Gastroesophageal sphincter (tissue), 3 donors: ENCODE measurements at regions not wholly inside any gene's neighbourhood (a gene's known extent, or its start where the extent isn't known, plus 50 kb on each side); places are given as distances from the start of the nearest gene placed in this dataset.

Experiments used
- CTCF ChIP-seq, 4 experiments: fragments of 200-600 bp in 2 of 4; fragments of 450-650 bp in 2 of 4; sonication (generic) in 1 of 4; IDR thresholded peaks; one replicate each; pipeline ENCODE4 v1.5.1; 2017 to 2019; ENCODE audit warnings: antibody characterized with exemption in 4 of 4, mild to moderate bottlenecking in 2 of 4, moderate library complexity in 2 of 4
- EP300 ChIP-seq: sonication (generic); formaldehyde crosslinking; IDR thresholded peaks from one replicate; pipeline ENCODE4 v1.6.1; 2017; ENCODE audit warnings: antibody characterized with exemption, mild to moderate bottlenecking

DNA sequence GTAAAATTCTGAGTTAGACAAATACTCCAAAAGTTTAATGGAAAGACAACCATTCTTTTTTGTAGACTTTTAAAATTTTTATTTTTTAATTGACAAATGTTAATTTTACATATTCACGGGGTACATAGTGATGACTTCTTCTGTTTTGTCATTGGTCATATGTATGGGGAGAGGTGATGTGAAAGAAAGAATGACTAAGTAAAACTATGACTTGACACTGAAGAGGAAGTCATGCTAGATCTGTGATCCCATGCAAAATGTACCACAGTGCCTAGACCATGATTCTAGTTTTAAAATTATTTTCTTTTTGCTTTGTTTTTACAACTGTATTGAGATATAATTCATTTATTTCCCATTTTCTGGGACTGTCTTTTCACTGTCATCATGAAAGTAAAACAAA is 281.6 kb downstream of the MBNL1 start:
- TF ChIP-seq CTCF (IDR thresholded peaks at IDR 0.05) = no peak
- no peak for TF ChIP-seq EP300
